AG09309 (cell line): ENCODE measurements at regions not wholly inside any gene's neighbourhood (a gene's known extent, or its start where the extent isn't known, plus 50 kb on each side); places are given as distances from the start of the nearest gene placed in this dataset.

Source experiments
- DNase-seq: peaks from one replicate; pipeline ENCODE4 v3.0.0-alpha.2; 2010; ENCODE audit warnings: low read depth
- H3K4me3 ChIP-seq: 2 replicates; pipeline ENCODE4 v1.5.1; 2011; ENCODE audit warnings: mild to moderate bottlenecking, low read depth, low read length, moderate library complexity; ENCODE audit not compliant: control insufficient read depth
- CTCF ChIP-seq: IDR thresholded peaks from 2 replicates; pipeline ENCODE4 v1.5.1; 2011; ENCODE audit warnings: mild to moderate bottlenecking, low read depth, low read length, inconsistent platforms; ENCODE audit not compliant: insufficient read depth, control insufficient read depth; ENCODE audit errors: missing control alignments

- TF ChIP-seq CTCF = no peak
- no peak for DNase-seq
Observed at GRCh38 chr9:110133608-110134210, 74.2 kb downstream of the C9orf152 start.

GRCh38 chr9:110135846-110136245 lies 72.1 kb downstream of the C9orf152 start:
- TF ChIP-seq CTCF = no peak
- H3K4me3 ChIP-seq = no peak overlapping the region
- no peak for DNase-seq

More at GRCh38 chr9:110133608-110134210, 74.2 kb downstream of the C9orf152 start:
- no peak overlapping the region for H3K4me3 ChIP-seq

- no peak overlapping the region for H3K4me3 ChIP-seq
- no peak for DNase-seq
- no peak for TF ChIP-seq CTCF
Observed at GRCh38 chr9:110136802-110137201, 71.2 kb downstream of the C9orf152 start.

- no peak overlapping the region for H3K4me3 ChIP-seq
- no peak for TF ChIP-seq CTCF
- no peak for DNase-seq
Observed at GRCh38 chr9:110140276-110140675, 67.7 kb downstream of the C9orf152 start.

- no peak for TF ChIP-seq CTCF
- DNase-seq = peak; percentile 96
Observed at GRCh38 chr9:110141227-110141793, 66.6 kb downstream of the C9orf152 start.

GRCh38 chr9:110142253-110142652 lies 65.7 kb downstream of the C9orf152 start:
- no peak overlapping the region for H3K4me3 ChIP-seq
- TF ChIP-seq CTCF = no peak
- no peak for DNase-seq

More at GRCh38 chr9:110141227-110141793, 66.6 kb downstream of the C9orf152 start:
- H3K4me3 ChIP-seq = no peak overlapping the region
